ENCODE measurements at regions not wholly inside any gene's neighbourhood (a gene's known extent, or its start where the extent isn't known, plus 50 kb on each side); places are given as distances from the start of the nearest gene placed in this dataset.

GRCh38 chr1:175826705-175827104 lies 83.3 kb upstream of the TNR start:
- TF ChIP-seq CTCF (IDR thresholded peaks at IDR 0.05) (no peak), EP300 (IDR thresholded peaks at IDR 0.05) (no peak), POLR2A (IDR thresholded peaks at IDR 0.05) (no peak), POLR2AphosphoS5 (IDR thresholded peaks at IDR 0.05) (no peak)
